ENCODE measurements at regions not wholly inside any gene's neighbourhood (a gene's known extent, or its start where the extent isn't known, plus 50 kb on each side); places are given as distances from the start of the nearest gene placed in this dataset.

DNA sequence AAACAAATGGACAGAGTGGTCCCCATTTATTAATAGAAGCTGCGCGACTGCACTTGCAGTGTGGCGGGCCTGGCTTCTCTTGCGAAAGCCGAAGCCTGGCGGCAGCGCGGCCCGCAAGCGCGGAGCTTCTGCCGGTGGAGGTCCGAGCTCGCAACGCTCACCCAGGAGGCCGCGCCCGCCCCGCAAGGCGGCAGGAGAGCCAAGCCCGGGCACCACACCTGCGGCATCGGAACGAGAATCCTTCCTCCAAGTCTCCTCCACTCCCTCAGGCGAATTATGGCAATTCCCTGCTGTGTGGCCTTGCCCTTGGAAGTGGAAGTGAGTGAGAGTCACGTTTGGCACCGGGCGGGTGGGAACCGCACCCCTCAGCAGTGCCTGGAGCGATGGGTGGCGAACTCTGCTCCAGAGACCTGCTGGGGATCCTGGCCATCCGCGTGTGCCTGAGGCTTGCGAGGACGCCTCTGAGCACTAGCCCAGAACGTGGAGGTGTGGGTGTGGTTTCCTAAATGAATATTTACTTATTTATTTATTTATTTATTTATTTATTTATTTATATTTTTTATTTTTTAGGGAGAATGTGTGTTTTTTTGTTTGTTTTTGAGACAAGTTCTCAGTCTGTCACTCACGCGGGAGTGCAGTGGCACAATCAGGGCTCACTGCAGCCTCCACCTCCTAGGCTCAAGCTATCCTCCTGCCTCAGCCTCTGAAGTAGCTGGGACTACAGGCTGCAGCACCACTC is 133.7 kb upstream of the UBE2E1 start:
- no peaks in the 10 kb centered on the region for H3K9me3 Mint-ChIP-seq
- DNase-seq (ENCODE audit: extremely low spot score, unreplicated experiment), result no peak
- no peak for TF ChIP-seq CTCF (conservative IDR thresholded peaks at IDR 0.05)
- H3K27ac Mint-ChIP-seq, result no peak overlapping the region
- H3K4me1 Mint-ChIP-seq (ENCODE audit: unreplicated experiment), result peaks cover 20% of the 10 kb centered on the region
- H3K27me3 Mint-ChIP-seq, result peaks cover 2% of the 10 kb centered on the region
- no peak overlapping the region for H3K4me3 Mint-ChIP-seq
- no peaks in the 10 kb centered on the region for H3K36me3 Mint-ChIP-seq

DNA sequence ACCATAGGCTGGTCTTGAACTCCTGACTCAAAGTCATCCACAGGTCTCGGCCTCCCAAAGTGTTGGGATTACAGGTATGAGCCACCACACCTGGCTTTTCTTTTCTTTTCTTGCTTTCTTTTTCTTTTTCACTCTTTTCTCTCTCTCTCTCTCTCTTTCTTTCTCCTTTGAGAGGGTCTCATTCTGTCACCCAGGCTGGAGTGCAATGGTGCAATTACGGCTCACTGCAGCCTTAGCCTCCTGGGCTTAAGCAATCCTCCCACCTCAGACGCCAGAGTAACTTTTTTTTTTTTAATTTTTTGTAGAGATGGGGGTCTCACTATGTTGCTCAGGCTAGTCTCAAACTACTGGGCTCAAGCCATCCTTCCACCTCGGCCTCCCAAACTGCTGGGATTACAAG is 133.1 kb upstream of the UBE2E1 start:
- H3K4me3 Mint-ChIP-seq, result no peak overlapping the region
- no peak for TF ChIP-seq CTCF (conservative IDR thresholded peaks at IDR 0.05)
- no peak overlapping the region for H3K27ac Mint-ChIP-seq
- no peak for DNase-seq (ENCODE audit: extremely low spot score, unreplicated experiment)
- peaks cover 20% of the 10 kb centered on the region for H3K4me1 Mint-ChIP-seq (ENCODE audit: unreplicated experiment)
- no peaks in the 10 kb centered on the region for H3K36me3 Mint-ChIP-seq
- H3K27me3 Mint-ChIP-seq, result peaks cover 3% of the 10 kb centered on the region
- no peaks in the 10 kb centered on the region for H3K9me3 Mint-ChIP-seq

GRCh38 chr3:23675010-23675409 is 130.7 kb upstream of the UBE2E1 start:
- Mint-ChIP-seq H3K27ac (no peak overlapping the region), H3K36me3 (no peaks in the 10 kb centered on the region), H3K9me3 (no peaks in the 10 kb centered on the region), H3K4me3 (no peak overlapping the region), H3K4me1 (ENCODE audit: unreplicated experiment) (peaks cover 7% of the 10 kb centered on the region), H3K27me3 (peaks cover 5% of the 10 kb centered on the region)
- no peak for DNase-seq (ENCODE audit: extremely low spot score, unreplicated experiment)
- TF ChIP-seq CTCF (conservative IDR thresholded peaks at IDR 0.05), result no peak

DNA sequence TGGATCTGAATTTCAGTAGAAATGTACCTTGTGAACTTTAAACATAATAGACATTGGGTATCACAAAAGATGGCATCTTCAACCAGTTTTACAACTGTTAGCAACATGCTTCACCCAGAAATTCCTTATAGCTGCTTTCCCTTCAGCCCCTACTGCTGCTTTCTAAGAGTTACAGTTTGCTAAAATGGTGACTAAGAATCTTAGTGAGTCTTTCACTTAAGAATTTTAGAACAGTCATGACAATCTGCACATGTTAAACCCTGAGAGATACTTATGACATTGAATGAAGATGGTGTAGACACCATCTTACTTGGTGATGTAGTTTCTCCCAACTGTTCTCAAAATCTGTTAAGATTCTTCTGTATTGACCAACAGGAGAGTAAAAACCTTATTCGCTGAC is 129.7 kb upstream of the UBE2E1 start:
- no peak overlapping the region for H3K27ac Mint-ChIP-seq
- H3K9me3 Mint-ChIP-seq, result no peaks in the 10 kb centered on the region
- H3K27me3 Mint-ChIP-seq, result peaks cover 5% of the 10 kb centered on the region
- no peak for DNase-seq (ENCODE audit: extremely low spot score, unreplicated experiment)
- TF ChIP-seq CTCF (conservative IDR thresholded peaks at IDR 0.05), result no peak
- no peaks in the 10 kb centered on the region for H3K4me1 Mint-ChIP-seq (ENCODE audit: unreplicated experiment)
- no peaks in the 10 kb centered on the region for H3K36me3 Mint-ChIP-seq
- H3K4me3 Mint-ChIP-seq, result no peak overlapping the region

GRCh38 chr3:23682646-23683045 is 123.1 kb upstream of the UBE2E1 start:
- no peaks in the 10 kb centered on the region for H3K36me3 Mint-ChIP-seq
- peaks cover 16% of the 10 kb centered on the region for H3K4me1 Mint-ChIP-seq (ENCODE audit: unreplicated experiment)
- H3K27ac Mint-ChIP-seq, result no peak overlapping the region
- DNase-seq (ENCODE audit: extremely low spot score, unreplicated experiment), result no peak
- no peak overlapping the region for H3K4me3 Mint-ChIP-seq
- H3K9me3 Mint-ChIP-seq, result no peaks in the 10 kb centered on the region
- TF ChIP-seq CTCF (conservative IDR thresholded peaks at IDR 0.05), result no peak
- peaks cover 6% of the 10 kb centered on the region for H3K27me3 Mint-ChIP-seq

Measured in type B pancreatic cell (in vitro differentiated cells).